Femur (tissue), 1 donor: ENCODE measurements at regions not wholly inside any gene's neighbourhood (a gene's known extent, or its start where the extent isn't known, plus 50 kb on each side); places are given as distances from the start of the nearest gene placed in this dataset.

ENCODE experiments used
- DNase-seq: peaks from one replicate; pipeline ENCODE4 v3.0.0-alpha.2; 2017

DNA sequence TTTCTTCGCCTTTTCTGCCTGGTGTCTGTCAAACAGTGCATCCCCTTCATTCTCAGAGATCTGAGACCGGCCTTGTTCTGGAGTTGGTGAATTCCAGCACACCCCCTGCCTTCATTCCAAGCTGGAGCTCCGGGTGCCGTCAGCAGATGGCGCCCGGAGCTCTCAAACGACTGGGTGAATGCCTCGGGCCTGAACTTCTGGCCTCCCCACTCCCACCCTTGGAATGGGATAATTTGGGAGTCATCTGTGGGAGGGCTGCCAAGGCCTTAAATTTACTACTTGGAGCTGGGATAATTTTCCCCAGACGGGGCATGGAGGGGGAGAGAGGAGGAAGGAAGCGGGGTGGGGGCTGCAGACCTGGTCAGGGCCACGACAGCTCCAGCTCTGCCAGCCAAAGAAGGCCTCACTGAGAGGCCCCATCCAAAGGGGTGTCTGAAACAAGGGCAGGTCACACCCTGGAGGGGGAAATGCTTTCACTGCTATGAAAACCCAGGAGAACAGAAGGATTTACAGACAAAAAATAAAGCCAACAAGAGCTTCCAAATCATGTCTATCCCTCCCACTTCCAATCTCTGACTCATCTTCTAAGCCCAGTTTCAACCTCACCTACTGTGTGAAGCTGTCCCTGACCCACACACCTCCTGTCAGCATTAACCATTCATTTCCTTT, 187.9 kb downstream of the OPA1 start:
- peak; percentile 94 for DNase-seq

DNA sequence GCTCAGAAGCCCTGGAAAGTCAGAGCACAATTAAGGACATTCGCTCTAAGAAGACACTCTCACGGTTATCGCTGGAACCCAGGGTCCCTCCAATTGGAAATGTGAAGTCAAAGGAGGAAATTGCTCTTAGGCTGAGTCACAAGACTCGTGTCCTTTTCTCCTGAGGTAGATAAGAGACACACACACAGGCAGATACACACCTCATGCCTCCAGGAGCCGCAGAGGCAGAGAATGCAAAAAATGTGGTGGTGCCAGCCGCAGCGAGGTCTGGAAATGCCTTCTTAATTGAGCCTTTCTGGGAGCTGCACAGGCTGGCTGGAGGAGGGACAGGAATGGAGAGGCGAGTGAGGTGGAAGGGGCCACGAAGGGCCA, 189.3 kb downstream of the OPA1 start:
- DNase-seq, result no peak

DNA sequence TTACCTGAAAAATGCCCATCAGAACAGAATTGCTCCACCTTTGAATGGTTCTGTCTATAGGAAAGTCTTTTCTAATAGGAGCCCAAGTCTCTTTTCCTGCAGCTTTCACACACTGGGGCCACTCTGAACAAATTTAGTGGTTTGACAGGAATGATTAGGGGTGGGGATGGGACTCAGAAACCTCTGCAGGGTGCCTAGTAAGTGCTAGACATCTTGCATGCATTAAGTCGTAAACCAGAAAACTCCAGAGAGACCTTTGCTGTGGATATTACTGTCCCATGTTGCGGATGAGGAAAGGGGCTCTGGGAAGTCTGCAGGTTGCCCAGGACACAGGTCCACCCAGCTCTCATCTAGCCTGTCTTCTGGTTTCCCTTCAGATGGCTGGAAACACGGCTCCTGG, 189.7 kb downstream of the OPA1 start:
- DNase-seq, result no peak

DNA sequence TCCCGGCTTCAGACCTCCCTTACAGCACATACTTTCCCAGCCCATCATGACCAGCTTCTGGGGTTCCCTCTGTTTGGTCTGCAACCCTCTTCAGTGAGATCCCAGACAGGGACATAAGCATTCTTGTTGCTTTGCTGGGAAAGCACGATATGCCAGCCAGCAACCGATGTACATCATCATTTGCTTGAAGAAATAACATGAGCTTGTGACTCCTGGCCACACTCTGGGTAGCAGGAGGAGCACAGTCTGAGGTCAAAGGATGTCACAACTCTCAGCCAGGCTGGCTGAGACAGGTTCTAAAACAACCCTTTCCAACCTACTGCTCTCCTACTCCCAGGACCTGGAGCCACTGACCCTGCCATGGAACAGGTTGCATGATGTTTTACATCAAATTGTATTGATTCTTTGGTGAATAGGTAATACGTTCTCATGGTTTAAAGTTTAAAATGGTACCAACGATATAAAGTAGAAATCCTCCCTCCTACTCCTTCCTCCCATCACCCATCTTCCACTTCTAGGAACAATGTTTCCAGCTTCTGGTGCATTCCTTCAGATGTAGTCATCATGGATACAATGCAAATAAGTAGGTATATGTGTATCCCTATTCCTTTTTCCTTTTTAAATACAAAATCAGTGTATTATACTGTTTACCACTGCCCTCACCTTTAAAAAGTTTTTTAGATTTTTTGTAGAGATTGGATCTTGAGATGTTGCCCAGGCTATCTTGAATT, 190.3 kb downstream of the OPA1 start:
- no peak for DNase-seq

DNA sequence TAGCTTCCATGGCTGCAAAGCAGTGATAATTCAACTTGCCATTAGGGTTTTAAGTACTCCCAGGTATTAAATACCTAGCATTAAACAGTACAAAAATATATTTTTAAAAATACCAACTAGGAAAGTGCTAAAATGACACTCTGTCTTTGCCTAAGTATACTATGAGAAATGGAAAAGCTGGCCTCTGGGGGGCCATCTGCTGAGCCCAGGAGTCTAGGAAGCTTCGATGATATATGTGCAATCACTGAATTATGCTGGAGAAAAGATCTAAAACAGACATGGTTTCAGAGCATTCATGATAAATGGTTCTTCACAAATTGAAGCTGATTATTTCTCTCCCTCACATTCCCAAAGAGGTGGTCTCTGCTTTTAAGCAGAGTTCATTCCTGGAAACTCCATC, 191.8 kb downstream of the OPA1 start:
- DNase-seq, result no peak

DNA sequence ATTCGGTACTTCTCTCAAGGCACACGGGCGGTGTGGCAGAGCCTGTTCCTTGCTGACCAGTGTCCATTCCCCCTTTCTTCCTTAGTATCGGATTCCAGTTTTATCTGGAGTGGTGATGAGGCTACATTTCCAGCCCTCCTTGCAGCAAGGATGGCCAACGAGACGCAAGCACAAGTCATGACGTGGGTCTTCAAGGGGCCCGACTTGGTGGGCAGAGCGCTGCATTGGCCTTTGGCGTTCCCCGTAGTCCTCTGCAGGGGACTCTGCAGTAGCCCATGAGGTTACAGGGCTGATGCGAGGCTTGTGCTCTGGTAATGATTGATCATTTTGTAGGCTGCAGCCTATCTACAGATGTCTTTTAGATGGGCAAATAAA, 194.5 kb downstream of the OPA1 start:
- no peak for DNase-seq

DNA sequence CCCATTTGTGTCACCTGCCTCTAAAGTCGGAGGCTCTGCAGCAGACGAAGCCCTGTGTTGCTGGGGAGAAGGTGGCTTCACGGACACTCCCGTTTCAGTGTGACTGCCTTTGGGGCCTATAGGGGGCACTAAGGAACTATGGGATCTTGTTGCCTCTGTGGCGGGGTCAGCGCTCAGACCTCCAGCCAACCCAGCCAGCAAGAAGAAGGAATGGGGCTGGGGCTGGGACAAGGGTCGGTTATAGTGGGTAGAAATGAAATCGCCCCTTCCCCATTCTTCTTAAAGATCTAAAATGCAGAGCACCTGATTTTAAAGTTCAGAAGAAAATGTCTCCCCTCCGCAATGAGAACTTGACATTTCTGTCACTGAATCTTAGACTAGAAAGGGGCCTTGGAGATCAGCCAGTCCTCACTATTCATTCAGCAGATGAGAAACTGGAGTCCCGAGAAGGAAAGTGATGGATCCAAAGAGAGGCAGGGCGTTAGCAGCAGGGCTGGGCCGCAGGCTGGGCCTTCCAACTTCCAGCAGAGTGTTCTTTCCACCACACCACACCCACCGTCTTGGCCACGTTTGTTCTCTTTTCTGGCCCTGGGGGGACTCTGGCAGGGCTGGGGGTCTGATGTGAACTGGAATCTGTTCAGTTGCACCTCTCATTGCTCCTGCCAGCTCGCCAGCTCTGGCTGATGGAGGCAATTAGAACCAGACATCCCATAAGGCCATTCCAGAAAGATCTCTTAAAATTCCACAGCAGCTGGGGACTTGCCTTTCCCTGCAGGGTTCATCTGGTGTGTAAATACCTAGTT, 195.4 kb downstream of the OPA1 start:
- peak; percentile 85 for DNase-seq

DNA sequence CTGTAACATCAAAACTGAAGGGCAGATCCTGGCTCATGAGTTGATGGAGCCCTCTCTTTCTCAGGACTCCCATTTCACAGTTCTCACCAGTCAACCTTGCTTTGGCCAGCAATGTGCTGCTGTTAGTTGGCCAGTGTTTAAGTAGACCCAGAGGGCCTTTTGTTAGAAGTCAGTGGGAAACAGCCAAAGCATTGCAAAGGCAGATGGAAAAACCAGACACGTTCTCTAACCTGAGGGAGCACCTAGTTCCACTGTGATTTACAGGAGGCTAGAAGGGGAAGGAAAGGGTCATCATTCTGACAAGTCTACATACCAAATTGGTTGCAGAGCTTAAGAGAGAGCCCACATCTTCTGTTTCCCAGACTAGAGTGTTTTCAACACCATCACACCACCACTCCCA, 196.4 kb downstream of the OPA1 start:
- DNase-seq, result no peak

DNA sequence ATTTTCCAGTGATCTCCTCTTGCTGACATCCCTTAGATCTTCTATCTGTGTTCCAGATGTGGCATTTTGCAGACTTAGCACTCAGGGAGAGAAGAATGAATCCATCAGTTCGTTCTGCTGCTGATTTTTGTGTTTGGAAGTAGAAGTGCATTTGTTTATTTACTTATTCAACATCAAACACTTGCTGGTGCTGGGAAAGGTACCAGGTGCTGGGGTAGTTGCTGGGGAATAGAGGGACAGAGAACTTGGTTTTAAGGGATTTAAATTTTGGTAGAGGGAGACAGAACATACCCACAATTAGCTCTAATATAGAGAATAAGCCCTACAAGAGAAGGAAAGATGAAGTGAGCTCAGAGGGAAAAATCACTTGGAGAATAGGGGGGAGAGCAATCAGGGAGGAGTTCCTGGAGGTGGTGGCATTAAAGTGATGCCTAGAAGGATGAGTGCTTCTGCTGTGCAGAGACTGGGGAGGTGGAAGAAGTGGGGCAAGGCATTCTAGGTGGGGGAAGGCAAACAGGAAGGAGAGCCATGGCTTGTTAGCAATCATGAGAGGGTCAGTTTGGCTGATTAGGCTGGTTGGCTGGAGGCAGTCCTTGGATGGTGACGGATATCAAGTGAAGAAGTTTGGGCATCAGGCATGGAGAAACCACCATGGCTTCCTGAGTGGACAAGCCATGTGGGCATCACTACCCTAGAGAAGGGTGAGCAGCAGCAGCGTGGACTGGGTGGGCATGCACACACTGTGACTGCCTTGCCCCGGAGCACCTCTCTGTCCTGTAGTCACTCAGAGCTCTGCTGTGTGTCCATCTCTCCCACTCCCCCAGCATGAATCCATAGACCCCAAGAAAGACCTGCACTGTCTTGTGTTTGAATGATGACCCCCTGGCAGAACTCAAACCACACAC, 197.3 kb downstream of the OPA1 start:
- no peak for DNase-seq

DNA sequence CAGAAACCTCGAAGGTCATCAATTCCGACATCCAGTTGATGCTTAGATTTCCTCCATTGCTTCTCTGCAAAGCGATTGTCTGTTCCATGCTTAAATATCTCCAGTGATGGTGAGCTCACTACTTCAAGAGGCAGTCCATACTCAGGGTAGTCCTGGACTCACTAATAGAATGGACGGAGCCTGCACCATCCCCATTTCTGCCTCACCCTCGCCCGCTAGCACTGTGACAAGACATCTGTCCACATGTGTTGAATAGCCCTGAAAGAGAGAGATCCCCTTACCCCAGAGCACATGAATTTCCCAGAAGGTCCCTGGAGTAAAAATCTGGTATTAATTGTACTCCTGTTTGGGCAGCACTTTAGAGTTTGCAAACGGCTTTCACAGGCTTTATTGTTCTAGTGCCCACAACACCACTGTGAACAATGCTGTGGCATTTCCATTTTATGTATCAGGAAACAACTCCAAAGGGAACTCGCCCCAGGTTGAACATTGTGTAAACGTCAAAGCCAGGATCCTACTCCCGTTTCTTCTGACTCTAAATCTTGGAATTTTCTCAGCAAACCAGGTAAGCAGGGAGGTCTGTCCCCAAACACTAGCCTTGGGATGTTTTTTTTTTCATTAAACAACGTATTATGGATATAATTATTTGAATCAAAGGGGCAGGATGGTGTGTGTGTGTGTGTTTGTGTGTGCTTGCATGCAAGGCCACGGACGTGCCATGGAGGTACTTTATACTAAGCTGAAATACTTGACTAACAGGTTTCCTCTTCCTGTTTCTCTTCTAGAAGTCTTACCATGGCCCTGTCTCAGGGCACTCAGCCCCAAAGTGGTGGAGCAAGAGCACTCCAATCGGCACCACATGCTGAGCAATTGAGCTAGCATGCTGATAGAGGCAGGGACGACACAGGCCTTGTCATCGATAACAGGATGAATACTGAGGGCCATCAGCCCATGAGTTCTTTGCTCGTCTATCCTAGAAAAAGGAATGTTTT, 198.3 kb downstream of the OPA1 start:
- DNase-seq, result no peak

DNA sequence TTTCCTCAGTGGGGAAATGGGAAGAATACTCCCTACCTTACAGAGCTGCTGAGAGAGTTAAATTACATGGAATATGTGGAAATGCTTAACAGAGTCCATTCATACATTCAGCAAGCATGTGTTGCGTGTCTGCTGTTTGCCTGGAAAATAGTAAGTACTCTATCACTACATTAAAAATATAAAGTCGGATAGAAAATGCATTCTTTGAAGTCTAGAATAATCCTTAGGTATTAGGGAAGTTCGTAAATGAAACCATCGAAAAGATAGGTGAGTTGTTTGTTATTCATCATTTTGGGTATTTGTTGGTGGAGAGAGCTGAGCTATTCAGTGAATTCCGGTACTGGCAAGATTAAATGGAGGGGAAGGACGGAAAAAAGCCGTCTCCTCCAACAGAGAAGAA, 200.1 kb downstream of the OPA1 start:
- DNase-seq, result no peak

DNA sequence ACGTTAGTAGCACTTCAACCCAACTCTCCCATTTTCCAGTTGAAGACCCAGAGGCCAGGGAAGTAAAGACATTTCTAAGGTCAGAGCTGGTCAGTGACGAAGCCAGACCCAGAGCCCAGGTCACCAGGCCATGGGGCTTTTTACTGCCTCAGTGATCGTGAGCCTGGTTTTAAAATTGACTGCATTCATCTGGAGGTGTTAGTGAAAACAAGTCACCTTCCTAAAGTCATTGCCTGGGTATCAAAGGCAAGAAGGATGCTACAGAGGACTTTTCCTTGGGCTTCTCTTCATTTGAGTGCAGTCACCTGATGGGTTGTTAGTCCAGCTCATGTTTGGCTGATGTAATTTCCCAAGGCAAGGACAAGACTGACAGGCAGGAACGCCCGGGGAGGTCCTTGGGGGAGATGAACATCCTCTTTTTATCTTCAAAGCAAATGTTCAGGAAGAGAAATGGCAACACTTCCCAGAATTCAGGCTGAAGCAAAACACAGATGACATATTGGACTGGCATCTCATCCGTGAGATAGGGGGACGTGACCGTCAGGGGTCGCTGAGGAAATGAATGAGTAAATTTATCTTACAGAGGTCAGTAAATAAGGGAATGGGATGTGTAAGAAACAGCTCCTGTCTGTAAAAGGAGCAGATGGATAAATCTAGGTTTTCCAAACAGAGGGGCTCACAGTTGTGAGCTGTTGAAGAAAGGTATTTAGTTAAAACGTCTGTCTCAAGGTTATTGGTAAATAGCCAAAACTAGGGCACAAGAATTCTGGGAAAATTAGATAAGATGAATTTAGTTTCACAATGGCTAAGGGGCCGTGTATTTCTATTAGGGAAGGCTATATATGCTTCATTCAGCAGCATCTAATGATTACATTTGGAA, 201.2 kb downstream of the OPA1 start:
- no peak for DNase-seq

DNA sequence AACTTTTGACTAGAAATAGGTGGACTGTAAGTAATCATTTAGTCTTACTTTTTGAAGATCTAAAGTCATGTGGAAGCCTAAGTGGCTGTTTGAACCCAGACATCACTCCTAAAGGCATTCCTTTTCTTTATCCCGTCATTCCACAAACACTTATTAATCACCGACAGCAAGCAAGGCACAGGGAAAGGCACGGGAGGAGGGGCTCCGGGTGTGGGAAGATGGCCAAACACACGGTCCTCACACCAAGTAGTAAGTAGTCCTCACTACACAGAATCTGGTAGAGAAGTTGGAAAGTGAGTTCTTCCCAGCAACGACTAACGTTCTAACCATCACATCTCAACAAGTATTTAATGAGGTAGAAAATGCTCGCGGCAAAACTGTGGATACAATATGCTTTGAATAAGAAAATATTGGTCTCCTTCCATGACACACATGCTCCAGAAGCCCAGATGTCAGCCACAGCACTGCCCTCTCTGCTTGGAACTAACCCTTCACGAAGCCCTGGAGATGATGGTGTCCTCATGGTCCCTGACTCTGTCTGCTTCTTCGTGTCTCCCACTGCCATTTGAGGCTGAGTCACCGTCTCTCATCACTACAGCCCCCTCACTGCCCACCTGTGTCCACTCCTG, 202.2 kb downstream of the OPA1 start:
- DNase-seq, result no peak

DNA sequence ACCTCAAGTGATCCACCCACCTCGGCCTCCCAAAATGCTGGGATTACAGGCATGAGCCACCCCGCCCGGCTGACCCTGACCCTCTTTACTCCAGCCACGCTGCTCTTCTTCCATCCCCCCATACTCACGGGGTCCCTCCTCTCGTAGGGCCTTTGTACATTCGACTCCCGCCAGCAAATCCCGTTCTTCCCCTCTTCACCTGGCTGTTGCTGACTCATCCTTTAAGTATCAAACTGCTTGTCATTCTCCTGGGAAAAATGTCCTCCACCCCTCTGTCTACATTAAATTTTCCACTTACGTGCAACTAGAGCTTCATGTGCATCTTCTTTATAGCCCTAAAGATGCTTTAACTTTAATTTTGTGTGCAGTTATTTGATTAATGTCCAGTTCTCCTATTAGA, 203.1 kb downstream of the OPA1 start:
- no peak for DNase-seq

DNA sequence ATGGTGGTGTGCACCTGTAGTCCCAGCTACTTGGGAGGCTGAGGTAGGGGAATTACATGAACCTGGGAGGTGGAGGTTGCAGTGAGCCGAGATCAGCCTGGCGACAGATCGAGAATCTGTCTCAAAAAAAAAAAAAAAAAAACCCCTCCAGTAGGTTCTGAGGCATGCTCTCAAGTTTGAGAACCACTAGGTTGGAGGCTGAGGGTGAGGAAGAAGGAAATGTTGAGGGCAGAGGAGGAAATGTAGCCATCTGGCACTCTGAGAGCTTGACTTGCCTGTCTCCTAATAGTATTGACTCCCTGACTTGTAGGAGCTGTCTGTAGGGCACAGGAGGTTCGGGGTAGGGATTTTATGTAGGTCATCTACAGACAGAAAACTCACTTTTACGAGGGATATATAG, 204.6 kb downstream of the OPA1 start:
- no peak for DNase-seq

DNA sequence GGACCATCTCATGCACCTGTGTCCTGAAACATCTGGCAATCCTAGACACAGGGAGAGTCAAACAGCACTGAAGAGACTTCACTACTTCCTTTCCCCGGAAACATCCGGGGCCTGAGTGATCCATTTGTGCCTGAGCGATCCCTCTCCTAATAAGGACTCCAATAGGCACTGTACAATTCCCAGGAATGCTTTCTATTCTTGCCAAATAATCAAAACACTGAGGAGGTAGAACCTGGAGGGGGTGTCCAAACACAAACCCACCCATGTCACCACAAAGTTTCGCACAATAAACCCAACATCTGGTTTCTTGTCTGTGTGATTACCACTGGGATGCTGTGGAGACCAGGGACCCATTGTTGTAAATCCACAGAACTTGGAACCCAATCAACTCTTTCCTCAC, 205.0 kb downstream of the OPA1 start:
- DNase-seq, result no peak

DNA sequence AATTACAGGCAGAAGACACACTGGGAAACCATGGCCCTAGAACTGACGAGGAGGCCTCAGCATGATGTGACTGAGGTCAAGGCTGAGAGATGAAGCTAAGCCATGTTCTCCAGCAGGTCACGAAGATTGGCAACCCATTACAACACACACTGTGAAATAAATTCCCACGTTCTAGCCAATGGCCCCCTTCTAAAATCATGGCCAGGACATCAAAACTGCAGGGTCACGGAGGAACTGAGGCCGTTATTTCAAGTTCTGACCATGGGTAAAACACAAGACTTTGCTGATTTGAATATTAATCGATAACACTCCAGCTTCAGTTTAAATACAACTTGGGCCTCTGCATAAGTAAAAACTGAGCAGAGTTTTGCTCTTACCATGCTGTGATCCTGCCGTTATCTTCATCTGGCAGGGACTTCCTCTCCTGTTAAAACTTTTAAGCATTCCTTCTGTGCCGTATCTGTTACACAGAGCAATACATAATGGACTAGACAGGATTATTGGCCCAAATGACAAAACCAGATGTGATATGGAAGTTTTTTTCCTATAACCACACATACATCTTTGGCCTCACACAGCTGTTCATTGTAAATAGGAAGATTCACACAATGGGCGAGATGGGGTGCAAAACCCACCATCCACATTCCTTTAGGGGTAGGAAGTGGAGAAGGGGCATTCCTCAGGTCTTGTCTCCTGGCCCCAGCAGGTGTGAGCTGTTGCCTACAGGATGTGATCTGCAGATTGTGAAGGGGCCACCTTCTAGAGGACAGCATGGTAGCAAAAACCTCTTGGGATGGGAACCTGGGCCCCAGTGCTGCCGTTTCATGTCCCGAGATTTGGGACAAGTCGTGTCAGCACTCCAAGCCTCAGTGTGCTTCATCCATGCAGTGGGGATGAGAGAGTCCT, 207.4 kb downstream of the OPA1 start:
- no peak for DNase-seq

DNA sequence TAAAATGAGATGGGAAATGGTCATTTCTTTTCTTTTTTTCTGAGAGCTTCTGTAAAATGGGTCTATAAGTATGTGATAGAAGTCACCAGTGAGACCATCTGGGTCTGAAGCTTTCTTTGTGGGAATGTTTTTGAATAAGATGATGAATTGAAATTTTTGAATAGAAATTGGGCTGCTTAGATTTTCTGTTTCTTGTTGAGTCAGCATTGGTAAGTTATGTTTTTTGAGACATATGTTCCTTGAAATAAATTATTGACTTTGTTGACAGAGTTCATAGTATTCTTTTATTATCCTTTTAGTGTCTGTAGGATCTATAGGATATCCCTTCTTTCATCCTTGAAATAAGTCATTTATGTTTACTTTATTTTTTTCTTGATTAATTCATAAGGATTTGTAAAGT, 208.1 kb downstream of the OPA1 start:
- DNase-seq, result no peak

DNA sequence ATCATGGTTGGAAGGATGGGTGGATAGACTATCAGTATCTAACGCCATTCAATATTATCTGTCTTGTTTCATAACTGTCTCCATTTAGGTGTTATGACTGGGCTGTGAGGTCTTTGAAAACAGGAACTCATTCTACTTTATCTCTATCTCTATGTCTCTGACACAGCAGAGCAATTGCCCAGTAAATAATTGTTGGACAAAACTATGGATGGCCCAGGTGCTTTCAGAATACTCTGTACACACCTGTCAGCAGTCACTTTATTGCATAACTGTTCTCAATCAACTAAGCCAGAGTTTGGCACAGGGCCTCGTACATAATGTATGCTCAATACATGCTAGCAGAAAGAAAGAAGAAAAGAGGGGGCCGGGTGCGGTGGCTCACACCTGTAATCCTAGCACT, 210.3 kb downstream of the OPA1 start:
- no peak for DNase-seq
